GM10266 (cell line): ENCODE measurements at regions not wholly inside any gene's neighbourhood (a gene's known extent, or its start where the extent isn't known, plus 50 kb on each side); places are given as distances from the start of the nearest gene placed in this dataset.
"Not testable (repeated sequence)": the region's sequence is repeated elsewhere in the genome, so short reads cannot be mapped to it uniquely, and the experiment has no call there.

Source experiments
- DNase-seq: peaks from one replicate; pipeline ENCODE4 v3.0.0; 2012; ENCODE audit errors: extremely low spot score
- TF ChIP-seq, protein P1 (sequence below): IDR thresholded peaks from 2 replicates; pipeline ENCODE4 v1.5.1; 2012; ENCODE audit warnings: mild to moderate bottlenecking, low read depth; ENCODE audit not compliant: control insufficient read depth, insufficient read depth; ENCODE audit errors: missing control alignments

GRCh38 chr14:66330916-66331315, 155.3 kb upstream of the CCDC196 start:
- DNase-seq = no peak

DNA sequence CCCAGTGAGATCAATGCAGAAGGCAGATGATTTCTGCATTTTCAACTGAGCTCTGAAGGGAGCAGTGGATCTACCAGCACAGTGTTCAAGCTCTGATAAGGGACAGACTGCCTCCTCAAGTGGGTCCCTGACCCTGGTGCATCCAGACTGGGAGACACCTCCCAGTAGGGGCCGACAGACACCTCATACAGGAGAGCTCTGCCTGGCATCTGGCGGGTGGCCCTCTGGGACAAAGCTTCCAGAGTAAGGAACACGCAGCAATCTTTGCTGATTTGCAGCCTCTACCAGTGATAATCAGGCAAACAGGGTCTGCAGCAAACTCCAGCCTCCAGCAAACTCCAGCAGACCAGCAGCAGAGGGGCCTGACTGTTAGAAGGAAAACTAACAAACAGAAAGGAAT, 152.9 kb upstream of the CCDC196 start:
- not testable (repeated sequence) for DNase-seq

More at GRCh38 chr14:66330916-66331315, 155.3 kb upstream of the CCDC196 start:
- TF ChIP-seq, protein P1, sequence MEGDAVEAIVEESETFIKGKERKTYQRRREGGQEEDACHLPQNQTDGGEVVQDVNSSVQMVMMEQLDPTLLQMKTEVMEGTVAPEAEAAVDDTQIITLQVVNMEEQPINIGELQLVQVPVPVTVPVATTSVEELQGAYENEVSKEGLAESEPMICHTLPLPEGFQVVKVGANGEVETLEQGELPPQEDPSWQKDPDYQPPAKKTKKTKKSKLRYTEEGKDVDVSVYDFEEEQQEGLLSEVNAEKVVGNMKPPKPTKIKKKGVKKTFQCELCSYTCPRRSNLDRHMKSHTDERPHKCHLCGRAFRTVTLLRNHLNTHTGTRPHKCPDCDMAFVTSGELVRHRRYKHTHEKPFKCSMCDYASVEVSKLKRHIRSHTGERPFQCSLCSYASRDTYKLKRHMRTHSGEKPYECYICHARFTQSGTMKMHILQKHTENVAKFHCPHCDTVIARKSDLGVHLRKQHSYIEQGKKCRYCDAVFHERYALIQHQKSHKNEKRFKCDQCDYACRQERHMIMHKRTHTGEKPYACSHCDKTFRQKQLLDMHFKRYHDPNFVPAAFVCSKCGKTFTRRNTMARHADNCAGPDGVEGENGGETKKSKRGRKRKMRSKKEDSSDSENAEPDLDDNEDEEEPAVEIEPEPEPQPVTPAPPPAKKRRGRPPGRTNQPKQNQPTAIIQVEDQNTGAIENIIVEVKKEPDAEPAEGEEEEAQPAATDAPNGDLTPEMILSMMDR = no peak

DNA sequence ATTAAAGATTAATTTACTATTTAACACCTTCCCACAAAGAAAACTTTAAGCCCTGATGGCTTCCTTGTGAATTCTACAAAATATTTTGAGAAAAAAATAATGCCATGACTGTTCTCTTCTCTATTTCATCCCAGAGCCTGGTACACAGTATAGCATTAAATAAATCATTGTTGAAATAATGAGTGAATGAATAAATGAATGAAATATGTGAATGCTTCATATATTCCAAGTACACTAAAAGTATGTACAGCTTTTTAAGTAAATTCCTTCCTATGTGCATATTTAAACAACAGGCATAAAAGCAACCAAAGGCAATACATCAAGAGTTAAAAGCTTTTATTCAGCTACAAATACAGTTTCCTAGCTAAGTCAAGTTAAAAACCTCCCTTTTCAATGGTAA, 144.9 kb upstream of the CCDC196 start:
- TF ChIP-seq, protein P1 = no peak
- DNase-seq = no peak

DNA sequence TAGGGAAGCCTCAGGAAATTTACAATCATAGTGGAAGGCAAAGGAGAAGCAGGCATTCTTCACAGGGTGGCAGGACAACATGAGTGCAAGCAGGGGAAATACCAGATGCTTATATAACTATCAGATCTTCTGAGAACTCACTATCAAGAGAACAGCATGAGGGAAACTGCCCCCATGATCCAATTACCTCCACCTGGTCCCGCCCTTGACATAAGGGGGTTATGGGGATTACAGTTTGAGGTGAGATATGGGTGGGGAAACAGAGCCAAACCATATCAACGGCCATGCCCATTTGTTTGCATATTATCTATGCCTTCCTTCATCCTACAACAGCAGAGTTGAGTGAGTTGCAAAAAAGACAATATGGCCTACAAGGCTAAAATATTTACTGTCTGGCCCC, 140.2 kb upstream of the CCDC196 start:
- no peak for DNase-seq
- TF ChIP-seq, protein P1 = no peak

DNA sequence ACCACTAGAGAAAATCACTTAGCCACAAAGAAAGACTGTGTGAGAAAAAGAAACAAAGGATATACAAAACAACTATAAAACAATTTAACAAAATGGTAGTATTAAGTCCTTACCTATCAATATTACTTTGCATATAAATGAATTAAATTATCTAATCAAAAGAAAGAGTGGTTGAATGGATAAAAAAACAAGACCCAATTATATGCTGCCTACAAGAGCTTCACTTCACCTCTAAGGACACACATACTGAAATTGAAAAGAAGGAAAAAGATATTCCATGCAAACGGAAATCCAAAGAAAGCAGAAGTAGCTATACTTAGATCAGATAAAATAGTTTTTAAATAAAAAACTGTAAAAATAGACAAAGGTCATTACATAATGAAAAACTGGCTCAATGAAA, 134.9 kb upstream of the CCDC196 start:
- TF ChIP-seq, protein P1 = no peak
- no peak for DNase-seq

GRCh38 chr14:66359500-66359899, 126.7 kb upstream of the CCDC196 start:
- TF ChIP-seq, protein P1 = peak; percentile 54
- DNase-seq = peak; percentile 49

GRCh38 chr14:66360366-66360926, 125.7 kb upstream of the CCDC196 start:
- DNase-seq = no peak
- TF ChIP-seq, protein P1 = no peak

DNA sequence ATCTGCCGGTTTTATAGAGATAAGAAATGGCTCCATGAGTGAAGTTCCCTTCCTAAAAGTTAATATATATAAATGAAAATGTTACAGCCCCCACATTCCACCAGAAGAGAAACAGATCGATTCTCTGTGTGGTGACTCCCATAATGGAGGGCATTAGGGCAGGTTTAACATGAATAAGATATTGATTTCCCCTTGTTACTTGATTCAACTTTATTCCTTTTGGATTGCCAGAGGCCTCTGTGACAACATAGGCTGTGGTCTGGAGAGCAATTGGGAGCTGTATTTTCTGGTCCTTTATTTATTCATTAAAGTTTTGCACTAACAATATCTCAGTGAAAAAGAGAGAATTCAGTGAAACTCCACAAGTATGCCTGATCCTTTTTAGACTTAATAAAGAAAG, 125.2 kb upstream of the CCDC196 start:
- TF ChIP-seq, protein P1 = no peak
- DNase-seq = no peak
